GM19455 (cell line): ENCODE measurements at regions not wholly inside any gene's neighbourhood (a gene's known extent, or its start where the extent isn't known, plus 50 kb on each side); places are given as distances from the start of the nearest gene placed in this dataset.
"Not testable (repeated sequence)": the region's sequence is repeated elsewhere in the genome, so short reads cannot be mapped to it uniquely, and the experiment has no call there.

Experiments
- ATAC-seq: cut with Tn5 transposase; IDR thresholded peaks from one replicate; pipeline ENCODE4 v1.9.1; 2021; ENCODE audit not compliant: unreplicated experiment

GRCh38 chr11:81332276-81332675, 1401.4 kb downstream of the FAM181B start:
- no peak for ATAC-seq

- ATAC-seq: no peak
Measured at GRCh38 chr11:81331611-81332235, 1401.9 kb downstream of the FAM181B start.

GRCh38 chr11:81331088-81331487, 1402.6 kb downstream of the FAM181B start:
- ATAC-seq: no peak

GRCh38 chr11:81303038-81303664, 1430.5 kb downstream of the FAM181B start:
- ATAC-seq: no peak

GRCh38 chr11:81301166-81301830, 1432.4 kb downstream of the FAM181B start:
- no peak for ATAC-seq

GRCh38 chr11:81286959-81287358, 1446.7 kb downstream of the FAM181B start:
- no peak for ATAC-seq

- ATAC-seq: no peak
Measured at GRCh38 chr11:81286550-81286949, 1447.1 kb downstream of the FAM181B start.

- ATAC-seq: not testable (repeated sequence)
Measured at GRCh38 chr11:81280228-81280627, 1453.4 kb downstream of the FAM181B start.

- ATAC-seq: no peak
Measured at GRCh38 chr11:81278991-81279390, 1454.7 kb downstream of the FAM181B start.

- no peak for ATAC-seq
Measured at GRCh38 chr11:81270686-81271085, 1463.0 kb downstream of the FAM181B start.

- no peak for ATAC-seq
Measured at GRCh38 chr11:81267246-81267645, 1466.4 kb downstream of the FAM181B start.

- no peak for ATAC-seq
Measured at GRCh38 chr11:81259471-81259870, 1474.2 kb downstream of the FAM181B start.

- ATAC-seq: no peak
Measured at GRCh38 chr11:81255895-81256294, 1477.8 kb downstream of the FAM181B start.

- no peak for ATAC-seq
Measured at GRCh38 chr11:81253244-81253643, 1480.4 kb downstream of the FAM181B start.

- no peak for ATAC-seq
Measured at GRCh38 chr11:81246941-81247340, 1486.7 kb downstream of the FAM181B start.

- ATAC-seq: no peak
Measured at GRCh38 chr11:81245791-81246190, 1487.9 kb downstream of the FAM181B start.

GRCh38 chr11:81241672-81242275, 1491.9 kb downstream of the FAM181B start:
- ATAC-seq: no peak

- peak; percentile 71 for ATAC-seq
Measured at GRCh38 chr11:81237139-81237538, 1496.5 kb downstream of the FAM181B start.

- ATAC-seq: not testable (repeated sequence)
Measured at GRCh38 chr11:81227409-81227808, 1506.3 kb downstream of the FAM181B start.

- ATAC-seq: no peak
Measured at GRCh38 chr11:81224396-81224795, 1509.3 kb downstream of the FAM181B start.

- no peak for ATAC-seq
Measured at GRCh38 chr11:81222491-81222890, 1511.2 kb downstream of the FAM181B start.
